Liver (tissue), 8 donors: ENCODE measurements at regions not wholly inside any gene's neighbourhood (a gene's known extent, or its start where the extent isn't known, plus 50 kb on each side); places are given as distances from the start of the nearest gene placed in this dataset.

Source experiments
- DNase-seq: peaks from one replicate; pipeline ENCODE4 v3.0.0-alpha.2; 2017; ENCODE audit warnings: low spot score
- H3K27ac ChIP-seq, 2 donors: one replicate each; pipeline ENCODE4 v1.7.0; 2013; ENCODE audit warnings: inconsistent platforms in 2 of 2, low read length in 2 of 2, control low read depth in 1 of 2, low read depth in 1 of 2, mild to moderate bottlenecking in 1 of 2
- H3K27me3 ChIP-seq, 4 donors: one replicate each; pipeline versions ENCODE4 v1.6.1 to v1.7.0; 2013; ENCODE audit warnings: low read length in 3 of 4, inconsistent platforms in 1 of 4, mild to moderate bottlenecking in 1 of 4, moderate library complexity in 1 of 4; ENCODE audit not compliant: control insufficient read depth in 4 of 4, insufficient read depth in 4 of 4
- H3K36me3 ChIP-seq, 4 donors: one replicate each; pipeline versions ENCODE4 v1.6.1 to v1.7.0; 2013; ENCODE audit warnings: low read length in 3 of 4, mild to moderate bottlenecking in 3 of 4, low read depth in 1 of 4, moderate library complexity in 1 of 4; ENCODE audit not compliant: control insufficient read depth in 4 of 4, insufficient read depth in 3 of 4
- H3K4me1 ChIP-seq, 4 donors: one replicate each; pipeline versions ENCODE4 v1.6.1 to v1.7.0; 2013; ENCODE audit warnings: low read length in 3 of 4, mild to moderate bottlenecking in 3 of 4, moderate library complexity in 1 of 4; ENCODE audit not compliant: control insufficient read depth in 4 of 4, insufficient read depth in 4 of 4
- H3K4me3 ChIP-seq, 3 donors: one replicate each; pipeline versions ENCODE4 v1.6.1 to v1.7.0; 2013; ENCODE audit warnings: low read length in 3 of 3, control low read depth in 1 of 3, low read depth in 1 of 3, mild to moderate bottlenecking in 1 of 3
- H3K9ac ChIP-seq, 2 donors: one replicate each; pipeline ENCODE4 v1.7.0; 2013; ENCODE audit warnings: low read length in 2 of 2, mild to moderate bottlenecking in 2 of 2, moderate library complexity in 2 of 2, control low read depth in 1 of 2, low read depth in 1 of 2
- H3K9me3 ChIP-seq, 4 donors: one replicate each; pipeline versions ENCODE4 v1.6.1 to v1.7.0; 2013; ENCODE audit warnings: low read length in 3 of 4; ENCODE audit not compliant: control insufficient read depth in 4 of 4
- EGR1 ChIP-seq, 2 donors: IDR thresholded peaks; 2 replicates each; pipeline ENCODE4 v1.6.1; 2016 to 2018; ENCODE audit warnings: antibody characterized with exemption in 2 of 2, low read depth in 2 of 2
- FOXA1 ChIP-seq: IDR thresholded peaks from 2 replicates; pipeline ENCODE4 v1.6.1; 2016; ENCODE audit warnings: antibody characterized with exemption
- HNF4A ChIP-seq, 2 donors: conservative IDR thresholded peaks; 2 replicates each; pipeline ENCODE4 v1.6.1; 2016; ENCODE audit warnings: antibody characterized with exemption in 2 of 2, mild to moderate bottlenecking in 2 of 2
- HNF4G ChIP-seq: IDR thresholded peaks from 2 replicates; pipeline ENCODE4 v1.6.1; 2016; ENCODE audit warnings: antibody characterized with exemption
- JUND ChIP-seq, 2 donors: IDR thresholded peaks; 2 replicates each; pipeline ENCODE4 v1.6.1; 2016; ENCODE audit warnings: antibody characterized with exemption in 2 of 2
- NR2F2 ChIP-seq: IDR thresholded peaks from 2 replicates; pipeline ENCODE4 v1.6.1; 2016; ENCODE audit warnings: antibody characterized with exemption
- RAD21 ChIP-seq, 2 donors: IDR thresholded peaks; 2 replicates each; pipeline ENCODE4 v1.6.1; 2016; ENCODE audit warnings: antibody characterized with exemption in 2 of 2, mild to moderate bottlenecking in 2 of 2
- RXRA ChIP-seq, 2 donors: IDR thresholded peaks; 2 replicates each; pipeline ENCODE4 v1.6.1; 2017 to 2018; ENCODE audit warnings: antibody characterized with exemption in 2 of 2, mild to moderate bottlenecking in 1 of 2
- SP1 ChIP-seq: IDR thresholded peaks from 2 replicates; pipeline ENCODE4 v1.6.1; 2018; ENCODE audit warnings: antibody characterized with exemption, mild to moderate bottlenecking
- TAF1 ChIP-seq: conservative IDR thresholded peaks from 2 replicates; pipeline ENCODE4 v1.6.1; 2016; ENCODE audit warnings: antibody characterized with exemption, mild to moderate bottlenecking
- WGBS: extraction: QIAGEN DNeasy Blood & Tissue Kit; methylation state at CpG from one replicate; pipeline ENCODE4 v1.1.7; 2013; 5-methylcytosine and 5-hydroxymethylcytosine counted together
- TF ChIP-seq, protein P1 (sequence below): fragments of 150-350 bp; IDR thresholded peaks from 2 replicates; pipeline ENCODE4 v1.5.1; 2017; ENCODE audit warnings: improper control_type of control experiment, low read depth, low read length; ENCODE audit not compliant: missing input control
- TF ChIP-seq, protein P2 (sequence below): IDR thresholded peaks from 2 replicates; pipeline ENCODE4 v1.6.1; 2016; ENCODE audit warnings: antibody characterized with exemption
- TF ChIP-seq, protein P3 (sequence below): IDR thresholded peaks from 2 replicates; pipeline ENCODE4 v1.6.1; 2016; ENCODE audit warnings: antibody characterized with exemption
- TF ChIP-seq, protein P4 (sequence below): IDR thresholded peaks from 2 replicates; pipeline ENCODE4 v1.6.1; 2016; ENCODE audit warnings: antibody characterized with exemption, mild to moderate bottlenecking
- donor health status: healthy.
- donor health status: healthy.
- donor health status: healthy.
- donor health status: healthy.
- donor health status: healthy.

DNA sequence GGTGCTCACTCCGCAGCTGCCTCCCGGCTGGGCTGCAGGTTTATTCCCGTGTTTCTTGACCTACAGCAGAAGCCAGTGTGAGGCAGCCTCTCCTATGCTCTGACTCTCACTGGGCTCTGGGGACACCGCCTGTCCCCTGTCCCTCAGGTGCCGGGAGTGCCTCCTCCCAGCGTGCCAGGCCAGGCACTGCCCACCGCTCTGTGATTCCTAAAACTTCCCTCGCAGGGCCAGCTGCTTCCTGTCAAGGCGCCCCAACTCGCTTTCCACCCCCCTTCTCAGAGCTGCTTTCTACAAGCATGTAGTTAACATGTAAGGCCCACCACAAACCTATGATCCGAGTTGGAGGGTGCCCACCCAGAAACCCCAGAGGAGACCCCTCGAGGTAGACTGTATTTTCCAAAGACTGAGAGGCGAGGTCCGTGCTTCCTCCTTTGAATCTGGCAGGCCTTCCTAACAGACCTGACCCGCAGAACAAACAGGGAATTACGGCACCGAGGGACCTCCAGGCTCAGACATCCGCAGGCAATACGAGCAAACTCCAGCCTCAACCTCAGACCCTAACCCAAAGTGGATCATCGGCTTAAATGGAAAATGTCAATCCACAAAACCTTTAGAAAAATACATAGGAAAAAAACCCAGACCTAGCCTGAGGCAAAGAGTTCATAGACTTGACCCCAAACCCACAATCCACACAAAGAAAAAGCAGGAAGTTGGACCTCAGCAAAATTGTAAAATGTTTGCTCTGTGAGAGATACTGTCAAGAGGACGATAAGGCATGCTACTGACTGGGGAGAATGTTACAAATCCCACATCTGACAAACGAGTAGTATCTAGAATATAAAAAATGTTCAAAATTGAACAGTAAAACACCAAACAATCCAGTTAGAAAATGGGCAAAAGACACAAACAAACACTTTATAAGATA lies 121.3 kb upstream of the IQSEC1 start:
- DNase-seq: no peak
- 75% methylated on average over 22 of the region's 22 CpGs for WGBS
- Histone ChIP-seq H3K4me3 (no peak overlapping the region), H3K9me3 (no peaks in the 10 kb centered on the region), H3K4me1 (peaks cover 4 to 18% (median 12%) of the 10 kb centered on the region in 4 donors), H3K9ac (no peak overlapping the region), H3K27ac (no peak overlapping the region), H3K27me3 (no peaks in the 10 kb centered on the region), H3K36me3 (no peaks in the 10 kb centered on the region)
- TF ChIP-seq JUND (IDR thresholded peaks at IDR 0.05) (no peak), RXRA (IDR thresholded peaks at IDR 0.05) (no peak), TAF1 (no peak), HNF4A (conservative IDR thresholded peaks at IDR 0.05) (no peak), FOXA1 (no peak), NR2F2 (no peak), EGR1 (IDR thresholded peaks at IDR 0.05; ENCODE audit: low read depth in 2 of 2) (no peak), RAD21 (IDR thresholded peaks at IDR 0.05) (no peak)
- TF ChIP-seq, protein P1, sequence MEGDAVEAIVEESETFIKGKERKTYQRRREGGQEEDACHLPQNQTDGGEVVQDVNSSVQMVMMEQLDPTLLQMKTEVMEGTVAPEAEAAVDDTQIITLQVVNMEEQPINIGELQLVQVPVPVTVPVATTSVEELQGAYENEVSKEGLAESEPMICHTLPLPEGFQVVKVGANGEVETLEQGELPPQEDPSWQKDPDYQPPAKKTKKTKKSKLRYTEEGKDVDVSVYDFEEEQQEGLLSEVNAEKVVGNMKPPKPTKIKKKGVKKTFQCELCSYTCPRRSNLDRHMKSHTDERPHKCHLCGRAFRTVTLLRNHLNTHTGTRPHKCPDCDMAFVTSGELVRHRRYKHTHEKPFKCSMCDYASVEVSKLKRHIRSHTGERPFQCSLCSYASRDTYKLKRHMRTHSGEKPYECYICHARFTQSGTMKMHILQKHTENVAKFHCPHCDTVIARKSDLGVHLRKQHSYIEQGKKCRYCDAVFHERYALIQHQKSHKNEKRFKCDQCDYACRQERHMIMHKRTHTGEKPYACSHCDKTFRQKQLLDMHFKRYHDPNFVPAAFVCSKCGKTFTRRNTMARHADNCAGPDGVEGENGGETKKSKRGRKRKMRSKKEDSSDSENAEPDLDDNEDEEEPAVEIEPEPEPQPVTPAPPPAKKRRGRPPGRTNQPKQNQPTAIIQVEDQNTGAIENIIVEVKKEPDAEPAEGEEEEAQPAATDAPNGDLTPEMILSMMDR: no peak
- TF ChIP-seq, protein P2, sequence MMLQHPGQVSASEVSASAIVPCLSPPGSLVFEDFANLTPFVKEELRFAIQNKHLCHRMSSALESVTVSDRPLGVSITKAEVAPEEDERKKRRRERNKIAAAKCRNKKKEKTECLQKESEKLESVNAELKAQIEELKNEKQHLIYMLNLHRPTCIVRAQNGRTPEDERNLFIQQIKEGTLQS: no peak
- TF ChIP-seq, protein P3, sequence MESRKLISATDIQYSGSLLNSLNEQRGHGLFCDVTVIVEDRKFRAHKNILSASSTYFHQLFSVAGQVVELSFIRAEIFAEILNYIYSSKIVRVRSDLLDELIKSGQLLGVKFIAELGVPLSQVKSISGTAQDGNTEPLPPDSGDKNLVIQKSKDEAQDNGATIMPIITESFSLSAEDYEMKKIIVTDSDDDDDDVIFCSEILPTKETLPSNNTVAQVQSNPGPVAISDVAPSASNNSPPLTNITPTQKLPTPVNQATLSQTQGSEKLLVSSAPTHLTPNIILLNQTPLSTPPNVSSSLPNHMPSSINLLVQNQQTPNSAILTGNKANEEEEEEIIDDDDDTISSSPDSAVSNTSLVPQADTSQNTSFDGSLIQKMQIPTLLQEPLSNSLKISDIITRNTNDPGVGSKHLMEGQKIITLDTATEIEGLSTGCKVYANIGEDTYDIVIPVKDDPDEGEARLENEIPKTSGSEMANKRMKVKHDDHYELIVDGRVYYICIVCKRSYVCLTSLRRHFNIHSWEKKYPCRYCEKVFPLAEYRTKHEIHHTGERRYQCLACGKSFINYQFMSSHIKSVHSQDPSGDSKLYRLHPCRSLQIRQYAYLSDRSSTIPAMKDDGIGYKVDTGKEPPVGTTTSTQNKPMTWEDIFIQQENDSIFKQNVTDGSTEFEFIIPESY: no peak

DNA sequence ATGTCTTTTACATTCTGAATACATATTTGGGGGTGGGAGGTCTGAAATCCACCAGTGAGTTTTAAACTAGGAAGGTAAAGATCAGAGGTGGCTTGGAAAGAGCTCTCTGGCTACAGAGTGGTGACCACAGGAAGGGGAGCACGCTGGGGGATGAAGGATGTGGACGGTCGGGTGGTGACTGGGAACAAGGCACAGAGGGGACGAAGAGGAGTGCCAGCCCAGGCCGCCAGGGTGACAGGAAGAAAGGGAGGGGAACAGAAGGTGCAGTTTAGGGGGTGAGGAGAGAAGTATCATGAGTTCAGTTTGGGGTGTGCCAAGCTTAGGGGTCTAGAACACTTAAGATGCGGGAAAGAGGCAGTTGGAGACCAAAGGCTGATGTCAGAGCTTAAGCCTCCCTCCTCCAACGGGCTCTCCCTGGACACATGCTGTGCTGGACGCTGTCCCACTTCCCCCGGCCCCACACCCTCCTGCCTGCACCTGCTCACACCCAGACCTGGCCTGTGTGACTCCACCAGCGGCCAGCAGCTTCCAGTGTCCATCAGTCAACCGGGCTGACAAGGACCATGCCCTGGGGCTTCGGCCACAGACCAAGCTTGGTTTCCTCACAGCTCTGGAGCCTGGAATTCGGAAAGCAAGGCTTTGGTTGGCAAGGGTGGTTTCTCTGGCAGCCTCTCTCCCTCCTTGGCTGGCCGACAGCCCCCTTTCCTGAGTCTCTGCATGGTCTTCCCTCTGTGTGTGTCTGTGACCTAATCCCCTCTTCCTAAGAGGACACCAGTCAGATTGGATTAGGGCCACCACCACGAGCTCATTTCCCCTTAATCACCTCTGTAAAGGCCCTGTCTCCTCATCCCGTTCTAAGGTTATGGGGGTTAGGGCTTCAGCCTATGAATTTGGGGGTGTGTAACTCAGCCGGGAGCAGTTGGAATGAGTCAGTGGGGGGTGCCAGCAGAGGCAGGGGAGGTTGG lies 120.4 kb upstream of the IQSEC1 start:
- TF ChIP-seq HNF4G (no peak), RXRA (IDR thresholded peaks at IDR 0.05) (no peak), NR2F2 (no peak), FOXA1 (no peak), RAD21 (IDR thresholded peaks at IDR 0.05) (no peak), SP1 (no peak), JUND (IDR thresholded peaks at IDR 0.05) (no peak)
- TF ChIP-seq, protein P1: no peak
- TF ChIP-seq, protein P4, sequence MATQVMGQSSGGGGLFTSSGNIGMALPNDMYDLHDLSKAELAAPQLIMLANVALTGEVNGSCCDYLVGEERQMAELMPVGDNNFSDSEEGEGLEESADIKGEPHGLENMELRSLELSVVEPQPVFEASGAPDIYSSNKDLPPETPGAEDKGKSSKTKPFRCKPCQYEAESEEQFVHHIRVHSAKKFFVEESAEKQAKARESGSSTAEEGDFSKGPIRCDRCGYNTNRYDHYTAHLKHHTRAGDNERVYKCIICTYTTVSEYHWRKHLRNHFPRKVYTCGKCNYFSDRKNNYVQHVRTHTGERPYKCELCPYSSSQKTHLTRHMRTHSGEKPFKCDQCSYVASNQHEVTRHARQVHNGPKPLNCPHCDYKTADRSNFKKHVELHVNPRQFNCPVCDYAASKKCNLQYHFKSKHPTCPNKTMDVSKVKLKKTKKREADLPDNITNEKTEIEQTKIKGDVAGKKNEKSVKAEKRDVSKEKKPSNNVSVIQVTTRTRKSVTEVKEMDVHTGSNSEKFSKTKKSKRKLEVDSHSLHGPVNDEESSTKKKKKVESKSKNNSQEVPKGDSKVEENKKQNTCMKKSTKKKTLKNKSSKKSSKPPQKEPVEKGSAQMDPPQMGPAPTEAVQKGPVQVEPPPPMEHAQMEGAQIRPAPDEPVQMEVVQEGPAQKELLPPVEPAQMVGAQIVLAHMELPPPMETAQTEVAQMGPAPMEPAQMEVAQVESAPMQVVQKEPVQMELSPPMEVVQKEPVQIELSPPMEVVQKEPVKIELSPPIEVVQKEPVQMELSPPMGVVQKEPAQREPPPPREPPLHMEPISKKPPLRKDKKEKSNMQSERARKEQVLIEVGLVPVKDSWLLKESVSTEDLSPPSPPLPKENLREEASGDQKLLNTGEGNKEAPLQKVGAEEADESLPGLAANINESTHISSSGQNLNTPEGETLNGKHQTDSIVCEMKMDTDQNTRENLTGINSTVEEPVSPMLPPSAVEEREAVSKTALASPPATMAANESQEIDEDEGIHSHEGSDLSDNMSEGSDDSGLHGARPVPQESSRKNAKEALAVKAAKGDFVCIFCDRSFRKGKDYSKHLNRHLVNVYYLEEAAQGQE: no peak
- Histone ChIP-seq H3K27ac (no peak overlapping the region), H3K4me1 (peaks cover 4 to 21% (median 12%) of the 10 kb centered on the region in 4 donors), H3K36me3 (no peaks in the 10 kb centered on the region), H3K4me3 (no peak overlapping the region), H3K9me3 (no peaks in the 10 kb centered on the region), H3K27me3 (no peaks in the 10 kb centered on the region), H3K9ac (no peak overlapping the region)
- DNase-seq: no peak
- WGBS: 86% methylated on average over 17 of the region's 17 CpGs
